SJSA1 (cell line): ENCODE measurements at regions not wholly inside any gene's neighbourhood (a gene's known extent, or its start where the extent isn't known, plus 50 kb on each side); places are given as distances from the start of the nearest gene placed in this dataset.
A peak's percentile ranks its signal among the peaks of the same experiment; 100 is the strongest.

Experiments used
- DNase-seq, 2 experiments: peaks; one replicate each; pipeline ENCODE4 v3.0.0-alpha.2; 2015 to 2020; ENCODE audit warnings: low spot score in 2 of 2, low read depth in 1 of 2
- H3K27ac ChIP-seq: fragments of 250-450 bp; sonication (Bioruptor Pico); 2 replicates; pipeline ENCODE4 v1.5.1; 2020; ENCODE audit warnings: mild to moderate bottlenecking, moderate library complexity
- H3K27me3 ChIP-seq: fragments of 250-450 bp; sonication (Bioruptor Pico); replicated peaks from 2 replicates; pipeline ENCODE4 v1.5.1; 2020; ENCODE audit warnings: mild to moderate bottlenecking, moderate library complexity
- H3K36me3 ChIP-seq: fragments of 250-450 bp; sonication (Bioruptor Pico); 2 replicates; pipeline ENCODE4 v1.5.1; 2020; ENCODE audit warnings: mild to moderate bottlenecking
- H3K4me1 ChIP-seq: fragments of 250-450 bp; sonication (Bioruptor Pico); replicated peaks from 2 replicates; pipeline ENCODE4 v1.6.1; 2021; ENCODE audit warnings: mild to moderate bottlenecking
- H3K4me3 ChIP-seq: fragments of 250-450 bp; sonication (Bioruptor Pico); 2 replicates; pipeline ENCODE4 v1.5.1; 2020; ENCODE audit warnings: mild to moderate bottlenecking
- H3K9me3 ChIP-seq: fragments of 250-450 bp; sonication (Bioruptor Pico); replicated peaks from 2 replicates; pipeline ENCODE4 v1.5.1; 2020; ENCODE audit warnings: mild to moderate bottlenecking

GRCh38 chr5:98510143-98510985 lies 263.1 kb upstream of the RGMB start:
- H3K27me3 ChIP-seq, result no peaks in the 10 kb centered on the region
- no peak for DNase-seq
- no peak overlapping the region for H3K27ac ChIP-seq
- H3K4me1 ChIP-seq, result peaks cover 16% of the 10 kb centered on the region
- no peak overlapping the region for H3K4me3 ChIP-seq
- H3K9me3 ChIP-seq, result no peaks in the 10 kb centered on the region
- H3K36me3 ChIP-seq, result no peaks in the 10 kb centered on the region

DNA sequence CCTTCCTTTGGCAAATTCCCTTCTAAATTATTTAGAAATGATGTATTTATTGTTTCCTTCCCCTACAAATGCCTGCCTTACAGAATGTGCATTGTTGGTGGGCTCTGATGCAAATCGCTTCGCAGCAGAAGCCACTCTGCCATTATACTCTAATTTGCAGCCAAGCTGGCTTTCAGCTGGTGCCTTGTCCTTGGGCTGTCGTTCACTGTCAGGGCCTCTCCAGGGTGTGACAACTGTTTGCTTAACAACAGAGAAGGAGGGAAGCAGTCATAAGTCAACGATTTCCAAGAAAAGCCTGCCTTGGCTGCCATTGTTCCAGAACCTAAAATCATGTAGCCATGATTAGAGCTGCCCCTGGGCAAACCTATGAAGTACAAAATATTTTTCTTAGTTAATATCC lies 260.1 kb upstream of the RGMB start:
- no peaks in the 10 kb centered on the region for H3K36me3 ChIP-seq
- no peak overlapping the region for H3K27ac ChIP-seq
- peaks cover 16% of the 10 kb centered on the region for H3K4me1 ChIP-seq
- H3K4me3 ChIP-seq, result no peak overlapping the region
- no peak for DNase-seq
- no peaks in the 10 kb centered on the region for H3K9me3 ChIP-seq
- H3K27me3 ChIP-seq, result no peaks in the 10 kb centered on the region

DNA sequence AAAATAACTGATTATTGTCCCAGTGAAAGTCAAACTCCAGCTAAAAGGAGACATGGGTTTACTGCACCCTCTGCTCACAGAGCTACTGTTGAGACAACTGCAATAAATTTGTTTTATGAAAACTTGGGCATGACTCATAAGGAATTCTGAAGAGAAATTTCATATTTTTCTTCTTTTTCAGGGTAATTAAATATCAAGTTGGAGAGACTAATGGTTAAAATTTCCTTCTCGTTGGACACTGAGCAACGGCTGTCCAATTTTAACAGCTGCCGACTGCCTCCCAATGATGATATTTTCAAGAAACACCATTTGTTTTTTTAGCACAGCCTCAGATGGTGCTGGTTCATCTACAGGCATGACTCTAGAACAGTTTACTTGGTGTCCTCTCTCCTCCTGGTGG lies 259.2 kb upstream of the RGMB start:
- Histone ChIP-seq H3K4me1 (peaks cover 9% of the 10 kb centered on the region), H3K27me3 (no peaks in the 10 kb centered on the region), H3K9me3 (no peaks in the 10 kb centered on the region), H3K27ac (no peak overlapping the region), H3K36me3 (no peaks in the 10 kb centered on the region), H3K4me3 (no peak overlapping the region)
- no peak for DNase-seq

DNA sequence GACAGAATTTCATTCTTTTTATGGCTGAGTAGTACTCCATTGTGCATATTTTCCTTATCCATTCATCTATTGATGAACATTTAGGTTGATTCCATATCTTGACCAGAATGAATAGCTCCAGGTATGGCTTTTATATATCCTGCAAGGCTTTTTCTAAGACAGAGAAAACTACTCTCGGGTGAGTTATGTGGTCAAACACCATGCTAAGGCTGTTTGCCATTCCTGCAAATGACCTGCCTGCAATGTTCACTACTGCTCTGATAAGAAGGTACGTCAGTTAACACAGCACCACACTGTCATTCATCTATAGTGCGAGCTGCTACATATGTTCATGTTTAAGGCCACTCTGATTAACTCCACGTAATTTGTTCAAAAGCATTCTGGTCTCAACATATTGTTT lies 256.8 kb upstream of the RGMB start:
- Histone ChIP-seq H3K4me3 (no peak overlapping the region), H3K9me3 (no peaks in the 10 kb centered on the region), H3K4me1 (peaks cover 3% of the 10 kb centered on the region; the same call in 1 of the 2 replicates), H3K27ac (no peak overlapping the region), H3K27me3 (no peaks in the 10 kb centered on the region), H3K36me3 (no peaks in the 10 kb centered on the region)
- no peak for DNase-seq

DNA sequence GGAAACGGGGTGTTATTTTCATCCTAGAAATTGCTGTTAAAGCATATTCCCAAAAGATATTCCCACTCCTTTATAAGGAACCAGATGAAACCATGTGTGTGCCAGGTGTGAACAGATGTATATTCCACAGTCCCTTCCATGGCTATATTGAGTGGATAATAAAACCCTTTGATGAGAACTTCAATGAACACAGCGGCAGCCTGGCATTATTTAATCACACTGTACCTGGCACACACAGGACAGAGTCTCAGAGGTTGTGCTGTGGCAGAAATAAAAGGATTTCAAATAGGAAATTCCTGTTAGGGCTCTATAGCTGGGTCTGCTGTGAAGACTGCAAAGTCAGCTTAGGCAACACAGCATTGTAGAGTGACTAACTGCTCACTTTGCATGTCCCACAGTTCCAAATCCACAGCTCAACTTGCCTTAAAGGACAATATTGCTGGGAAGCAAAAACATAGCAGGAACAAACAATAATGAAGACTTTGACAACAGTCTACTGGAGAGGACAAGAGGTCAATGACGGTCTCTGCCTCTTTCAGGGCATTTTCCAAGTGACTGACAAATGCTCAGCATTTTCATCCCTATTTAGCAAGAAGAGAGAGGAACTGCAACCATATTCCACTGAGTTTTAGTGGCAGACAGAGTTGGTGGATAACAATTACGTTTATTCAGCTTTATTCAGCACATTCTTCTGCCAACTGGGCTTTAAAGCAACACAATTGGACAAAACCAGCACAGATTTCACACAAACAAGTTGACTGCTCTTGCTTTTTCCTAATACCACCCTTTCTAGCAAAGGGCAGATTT lies 255.7 kb upstream of the RGMB start:
- Histone ChIP-seq H3K4me3 (no peak overlapping the region), H3K36me3 (no peaks in the 10 kb centered on the region), H3K4me1 (peaks cover 3% of the 10 kb centered on the region; the same call in 1 of the 2 replicates), H3K9me3 (no peaks in the 10 kb centered on the region), H3K27ac (no peak overlapping the region), H3K27me3 (no peaks in the 10 kb centered on the region)
- DNase-seq, result no peak

DNA sequence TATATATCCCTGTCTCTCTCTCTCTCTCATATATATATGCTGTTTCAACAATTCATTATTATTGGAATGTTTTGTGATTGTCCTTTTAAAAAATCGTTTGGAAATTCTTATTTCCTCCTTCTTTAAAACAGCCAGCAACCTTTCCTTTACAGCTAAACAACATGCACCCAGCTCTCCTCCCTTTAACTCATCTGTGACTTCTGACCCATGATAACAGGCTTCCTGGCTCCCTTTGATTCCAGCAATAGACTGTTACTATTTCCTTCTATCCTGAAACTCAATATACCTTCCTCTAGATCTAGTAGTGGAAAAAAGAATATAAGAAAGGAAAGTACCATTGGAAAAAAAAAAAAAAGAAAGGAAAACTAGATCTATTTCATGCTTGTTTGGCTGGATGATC lies 254.7 kb upstream of the RGMB start:
- Histone ChIP-seq H3K27ac (no peak overlapping the region), H3K4me3 (no peak overlapping the region), H3K27me3 (no peaks in the 10 kb centered on the region), H3K9me3 (no peaks in the 10 kb centered on the region), H3K36me3 (no peaks in the 10 kb centered on the region), H3K4me1 (peaks cover 3% of the 10 kb centered on the region; the same call in 1 of the 2 replicates)
- no peak for DNase-seq

- H3K36me3 ChIP-seq, result no peaks in the 10 kb centered on the region
- no peak overlapping the region for H3K27ac ChIP-seq
- no peaks in the 10 kb centered on the region for H3K27me3 ChIP-seq
- H3K4me1 ChIP-seq, result peaks cover 3% of the 10 kb centered on the region; the same call in 1 of the 2 replicates
- H3K9me3 ChIP-seq, result no peaks in the 10 kb centered on the region
- no peak overlapping the region for H3K4me3 ChIP-seq
- peak in 1 of 2 experiments; percentile 12 for DNase-seq
These were observed 253.9 kb upstream of the RGMB start for GRCh38 chr5:98519571-98519970.

DNA sequence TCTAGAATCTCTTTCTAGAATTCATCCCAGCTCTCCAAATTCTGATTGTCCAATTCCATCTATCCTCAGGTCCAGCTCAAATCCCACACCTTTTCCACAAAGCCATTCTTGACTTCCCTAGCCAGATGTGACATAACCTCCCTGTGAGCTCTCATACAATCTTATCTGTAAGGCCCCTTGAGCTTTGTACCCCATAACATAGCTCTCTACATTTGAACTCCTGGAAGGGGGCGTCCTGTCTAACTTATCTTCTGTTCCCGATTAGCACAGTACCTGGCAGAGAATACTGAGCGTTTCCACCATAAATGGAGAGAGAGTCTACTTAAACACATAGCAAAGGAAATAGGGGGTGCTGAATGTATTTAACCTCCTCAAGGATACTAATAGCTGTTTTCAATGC lies 251.6 kb upstream of the RGMB start:
- Histone ChIP-seq H3K36me3 (no peaks in the 10 kb centered on the region), H3K4me1 (peaks cover 3% of the 10 kb centered on the region; the same call in 1 of the 2 replicates), H3K27me3 (no peaks in the 10 kb centered on the region), H3K9me3 (no peaks in the 10 kb centered on the region), H3K27ac (no peak overlapping the region), H3K4me3 (no peak overlapping the region)
- DNase-seq, result no peak

DNA sequence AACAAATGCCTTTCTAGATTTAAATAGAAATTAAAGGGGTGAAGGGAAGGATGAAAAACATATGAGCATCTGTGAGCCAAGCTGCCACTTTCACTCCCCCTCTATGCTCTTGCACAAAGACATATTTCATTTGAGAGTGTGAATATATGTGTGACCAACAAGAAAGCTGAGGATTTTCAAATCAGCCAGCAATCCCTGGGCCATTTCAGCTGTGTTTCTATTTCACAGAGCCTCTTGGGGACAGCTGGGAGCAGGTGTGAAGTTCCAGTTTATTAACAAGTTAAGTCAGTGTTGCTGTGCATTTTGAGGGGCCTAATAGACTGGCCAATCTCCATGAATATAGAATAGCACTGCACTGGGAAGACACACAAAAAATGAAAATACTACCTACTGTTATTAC lies 248.7 kb upstream of the RGMB start:
- DNase-seq, result no peak
- H3K36me3 ChIP-seq, result no peaks in the 10 kb centered on the region
- no peaks in the 10 kb centered on the region for H3K27me3 ChIP-seq
- no peak overlapping the region for H3K4me3 ChIP-seq
- no peaks in the 10 kb centered on the region for H3K9me3 ChIP-seq
- H3K4me1 ChIP-seq, result no peaks in the 10 kb centered on the region
- no peak overlapping the region for H3K27ac ChIP-seq

- H3K27me3 ChIP-seq, result no peaks in the 10 kb centered on the region
- H3K27ac ChIP-seq, result no peak overlapping the region
- H3K9me3 ChIP-seq, result no peaks in the 10 kb centered on the region
- H3K4me1 ChIP-seq, result no peaks in the 10 kb centered on the region
- no peak overlapping the region for H3K4me3 ChIP-seq
- H3K36me3 ChIP-seq, result no peaks in the 10 kb centered on the region
- no peak for DNase-seq
These were observed 245.6 kb upstream of the RGMB start for GRCh38 chr5:98527846-98528245.

DNA sequence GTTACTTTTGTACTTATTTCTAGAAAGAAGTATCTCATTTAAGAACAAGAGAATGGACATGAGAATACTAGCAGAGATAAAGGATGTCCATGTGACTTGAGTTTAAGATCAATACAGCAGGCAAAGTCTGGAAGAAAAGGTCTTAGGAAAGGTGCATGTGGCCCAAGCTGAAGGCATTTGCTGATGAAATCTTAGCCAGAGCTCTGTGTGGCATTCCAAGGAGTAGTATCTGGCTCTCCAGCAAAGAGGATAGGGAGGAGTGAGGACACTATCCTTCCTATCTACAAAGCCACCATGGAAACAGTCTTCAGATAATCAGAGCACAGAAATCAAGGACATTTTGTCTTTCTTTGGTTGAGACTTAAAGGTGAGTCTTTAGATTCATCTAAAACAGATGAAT lies 244.1 kb upstream of the RGMB start:
- H3K27me3 ChIP-seq, result no peaks in the 10 kb centered on the region
- H3K4me1 ChIP-seq, result no peaks in the 10 kb centered on the region
- H3K9me3 ChIP-seq, result no peaks in the 10 kb centered on the region
- H3K4me3 ChIP-seq, result no peak overlapping the region
- no peaks in the 10 kb centered on the region for H3K36me3 ChIP-seq
- no peak overlapping the region for H3K27ac ChIP-seq
- DNase-seq, result no peak

- Histone ChIP-seq H3K27ac (no peak overlapping the region), H3K27me3 (no peaks in the 10 kb centered on the region), H3K9me3 (no peaks in the 10 kb centered on the region), H3K4me3 (no peak overlapping the region), H3K36me3 (no peaks in the 10 kb centered on the region), H3K4me1 (no peaks in the 10 kb centered on the region)
- no peak for DNase-seq
These were observed 243.2 kb upstream of the RGMB start for GRCh38 chr5:98530224-98530623.

- Histone ChIP-seq H3K4me1 (no peaks in the 10 kb centered on the region), H3K9me3 (0 out of 2 replicates have a peak, but pooled peaks cover 2% of the 10 kb centered on the region), H3K27ac (no peak overlapping the region), H3K36me3 (no peaks in the 10 kb centered on the region), H3K4me3 (no peak overlapping the region), H3K27me3 (no peaks in the 10 kb centered on the region)
- no peak for DNase-seq
These were observed 237.6 kb upstream of the RGMB start for GRCh38 chr5:98535901-98536300.

- Histone ChIP-seq H3K36me3 (no peaks in the 10 kb centered on the region), H3K4me3 (no peak overlapping the region), H3K27me3 (no peaks in the 10 kb centered on the region), H3K4me1 (no peaks in the 10 kb centered on the region), H3K27ac (no peak overlapping the region), H3K9me3 (0 out of 2 replicates have a peak, but pooled peaks cover 4% of the 10 kb centered on the region)
- no peak for DNase-seq
These were observed 233.4 kb upstream of the RGMB start for GRCh38 chr5:98540056-98540455.
